HL-60 (cell line): ENCODE measurements at regions not wholly inside any gene's neighbourhood (a gene's known extent, or its start where the extent isn't known, plus 50 kb on each side); places are given as distances from the start of the nearest gene placed in this dataset.

Experiments
- DNase-seq, 2 experiments: peaks; one replicate each; pipeline ENCODE4 v3.0.0-alpha.2; 2010 to 2020; ENCODE audit warnings: low read depth in 1 of 2, low spot score in 1 of 2
- H3K27ac ChIP-seq: fragments of 250-450 bp; sonication (Bioruptor Pico); replicated peaks from 2 replicates; pipeline ENCODE4 v1.5.1; 2020; ENCODE audit warnings: mild to moderate bottlenecking, moderate library complexity
- H3K27me3 ChIP-seq: fragments of 250-450 bp; sonication (Bioruptor Pico); 2 replicates; pipeline ENCODE4 v1.5.1; 2021; ENCODE audit warnings: mild to moderate bottlenecking, moderate library complexity; ENCODE audit not compliant: insufficient read depth, poor library complexity, severe bottlenecking
- H3K4me3 ChIP-seq: replicated peaks from 2 replicates; pipeline ENCODE4 v1.5.1; 2011; ENCODE audit warnings: mild to moderate bottlenecking, control low read depth, low read length; ENCODE audit not compliant: insufficient read depth
- GABPA ChIP-seq: IDR thresholded peaks from 2 replicates; pipeline ENCODE4 v1.6.1; 2012; ENCODE audit warnings: low read depth
- POLR2AphosphoS5 ChIP-seq: IDR thresholded peaks from 2 replicates; pipeline ENCODE4 v1.6.1; 2012; ENCODE audit warnings: low read depth
- SPI1 ChIP-seq: IDR thresholded peaks from 2 replicates; pipeline ENCODE4 v1.6.1; 2012; ENCODE audit warnings: low read depth, mild to moderate bottlenecking, borderline replicate concordance
- TF ChIP-seq, protein P1 (sequence below): IDR thresholded peaks from one replicate; pipeline ENCODE4 v1.5.1; 2011; ENCODE audit warnings: low read length, control low read depth, inconsistent platforms; ENCODE audit not compliant: insufficient read depth
- TF ChIP-seq, protein P2 (sequence below): IDR thresholded peaks from 2 replicates; pipeline ENCODE4 v1.6.1; 2012; ENCODE audit warnings: low read depth; ENCODE audit not compliant: insufficient replicate concordance

- no peaks in the 10 kb centered on the region for H3K27me3 ChIP-seq
- TF ChIP-seq, protein P1, sequence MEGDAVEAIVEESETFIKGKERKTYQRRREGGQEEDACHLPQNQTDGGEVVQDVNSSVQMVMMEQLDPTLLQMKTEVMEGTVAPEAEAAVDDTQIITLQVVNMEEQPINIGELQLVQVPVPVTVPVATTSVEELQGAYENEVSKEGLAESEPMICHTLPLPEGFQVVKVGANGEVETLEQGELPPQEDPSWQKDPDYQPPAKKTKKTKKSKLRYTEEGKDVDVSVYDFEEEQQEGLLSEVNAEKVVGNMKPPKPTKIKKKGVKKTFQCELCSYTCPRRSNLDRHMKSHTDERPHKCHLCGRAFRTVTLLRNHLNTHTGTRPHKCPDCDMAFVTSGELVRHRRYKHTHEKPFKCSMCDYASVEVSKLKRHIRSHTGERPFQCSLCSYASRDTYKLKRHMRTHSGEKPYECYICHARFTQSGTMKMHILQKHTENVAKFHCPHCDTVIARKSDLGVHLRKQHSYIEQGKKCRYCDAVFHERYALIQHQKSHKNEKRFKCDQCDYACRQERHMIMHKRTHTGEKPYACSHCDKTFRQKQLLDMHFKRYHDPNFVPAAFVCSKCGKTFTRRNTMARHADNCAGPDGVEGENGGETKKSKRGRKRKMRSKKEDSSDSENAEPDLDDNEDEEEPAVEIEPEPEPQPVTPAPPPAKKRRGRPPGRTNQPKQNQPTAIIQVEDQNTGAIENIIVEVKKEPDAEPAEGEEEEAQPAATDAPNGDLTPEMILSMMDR: no peak
- TF ChIP-seq SPI1 (no peak), GABPA (no peak), POLR2AphosphoS5 (no peak)
- TF ChIP-seq, protein P2, sequence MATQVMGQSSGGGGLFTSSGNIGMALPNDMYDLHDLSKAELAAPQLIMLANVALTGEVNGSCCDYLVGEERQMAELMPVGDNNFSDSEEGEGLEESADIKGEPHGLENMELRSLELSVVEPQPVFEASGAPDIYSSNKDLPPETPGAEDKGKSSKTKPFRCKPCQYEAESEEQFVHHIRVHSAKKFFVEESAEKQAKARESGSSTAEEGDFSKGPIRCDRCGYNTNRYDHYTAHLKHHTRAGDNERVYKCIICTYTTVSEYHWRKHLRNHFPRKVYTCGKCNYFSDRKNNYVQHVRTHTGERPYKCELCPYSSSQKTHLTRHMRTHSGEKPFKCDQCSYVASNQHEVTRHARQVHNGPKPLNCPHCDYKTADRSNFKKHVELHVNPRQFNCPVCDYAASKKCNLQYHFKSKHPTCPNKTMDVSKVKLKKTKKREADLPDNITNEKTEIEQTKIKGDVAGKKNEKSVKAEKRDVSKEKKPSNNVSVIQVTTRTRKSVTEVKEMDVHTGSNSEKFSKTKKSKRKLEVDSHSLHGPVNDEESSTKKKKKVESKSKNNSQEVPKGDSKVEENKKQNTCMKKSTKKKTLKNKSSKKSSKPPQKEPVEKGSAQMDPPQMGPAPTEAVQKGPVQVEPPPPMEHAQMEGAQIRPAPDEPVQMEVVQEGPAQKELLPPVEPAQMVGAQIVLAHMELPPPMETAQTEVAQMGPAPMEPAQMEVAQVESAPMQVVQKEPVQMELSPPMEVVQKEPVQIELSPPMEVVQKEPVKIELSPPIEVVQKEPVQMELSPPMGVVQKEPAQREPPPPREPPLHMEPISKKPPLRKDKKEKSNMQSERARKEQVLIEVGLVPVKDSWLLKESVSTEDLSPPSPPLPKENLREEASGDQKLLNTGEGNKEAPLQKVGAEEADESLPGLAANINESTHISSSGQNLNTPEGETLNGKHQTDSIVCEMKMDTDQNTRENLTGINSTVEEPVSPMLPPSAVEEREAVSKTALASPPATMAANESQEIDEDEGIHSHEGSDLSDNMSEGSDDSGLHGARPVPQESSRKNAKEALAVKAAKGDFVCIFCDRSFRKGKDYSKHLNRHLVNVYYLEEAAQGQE: no peak
- H3K4me3 ChIP-seq: no peak overlapping the region
- H3K27ac ChIP-seq: no peak overlapping the region
- no peak for DNase-seq
Observed at GRCh38 chr6:139497345-139497961, 123.0 kb upstream of the CITED2 start.

DNA sequence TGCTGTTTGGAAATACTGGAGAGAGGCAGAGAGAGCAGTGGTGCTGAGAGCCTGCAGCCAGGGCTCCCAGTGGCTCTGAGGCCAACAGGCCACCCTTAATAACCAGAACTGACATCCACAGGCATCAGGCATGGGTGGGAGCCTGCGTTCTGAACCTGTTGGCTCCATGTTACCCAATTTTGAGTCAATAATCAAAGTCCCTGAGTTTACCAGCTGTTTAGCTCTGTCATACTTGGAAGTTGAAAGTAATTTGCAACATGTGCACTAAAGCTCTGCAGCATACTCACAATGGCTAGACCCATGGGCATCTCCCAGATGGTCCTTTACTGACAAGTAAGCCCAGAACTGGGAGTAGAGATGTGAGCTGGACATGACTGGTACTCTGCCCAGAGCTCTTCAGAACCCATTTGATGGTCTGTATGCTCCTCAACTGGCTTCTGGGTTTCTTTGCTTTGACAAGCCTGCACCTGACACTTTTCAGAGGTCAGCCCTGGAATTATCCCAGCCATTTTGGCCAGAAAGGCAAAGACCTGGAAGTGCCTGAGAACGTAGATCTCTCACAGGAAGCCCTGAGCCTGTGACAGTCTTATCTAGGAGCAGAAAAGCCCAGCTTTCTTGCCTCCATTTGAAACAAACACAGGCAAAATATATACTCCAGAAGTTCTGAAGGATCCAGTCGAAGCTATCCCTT, 122.4 kb upstream of the CITED2 start:
- TF ChIP-seq SPI1: no peak
- TF ChIP-seq, protein P1: no peak
- TF ChIP-seq, protein P2: no peak
- TF ChIP-seq GABPA: no peak
- no peak for TF ChIP-seq POLR2AphosphoS5
- H3K27ac ChIP-seq: no peak overlapping the region
- no peak overlapping the region for H3K4me3 ChIP-seq
- no peak for DNase-seq
- H3K27me3 ChIP-seq: no peaks in the 10 kb centered on the region

DNA sequence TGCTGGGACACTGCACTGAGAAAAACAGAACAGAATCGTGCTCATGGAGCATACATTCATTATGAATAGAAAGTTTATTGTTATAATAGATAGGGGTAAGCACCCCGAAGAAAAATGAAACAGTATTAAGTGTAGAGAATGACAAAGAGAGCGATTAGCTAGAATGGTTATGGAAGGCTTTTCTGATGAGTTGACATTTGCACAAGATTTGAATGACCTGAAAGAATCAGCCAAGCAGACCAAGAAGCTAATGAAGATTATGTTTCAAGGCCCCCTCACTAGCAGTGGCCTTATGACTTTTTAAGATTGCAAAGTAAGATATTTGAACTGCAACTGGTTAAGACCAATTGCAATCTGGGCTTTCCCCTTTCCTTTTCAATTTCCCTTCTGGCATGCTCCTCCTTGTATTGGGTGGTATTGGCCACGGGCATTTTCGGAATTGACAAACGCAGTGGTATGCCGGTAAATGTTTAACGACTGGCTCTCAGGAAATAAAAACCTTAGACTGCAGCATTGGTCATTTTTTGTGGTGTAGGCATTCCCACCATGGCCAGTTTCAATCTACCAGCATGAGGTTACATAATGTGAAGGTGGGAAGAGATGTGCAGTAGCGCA, 120.0 kb upstream of the CITED2 start:
- Histone ChIP-seq H3K27me3 (no peaks in the 10 kb centered on the region), H3K4me3 (no peak overlapping the region), H3K27ac (no peak overlapping the region)
- TF ChIP-seq, protein P1: no peak
- DNase-seq: no peak
